IMR-90 (cell line): ENCODE measurements at regions not wholly inside any gene's neighbourhood (a gene's known extent, or its start where the extent isn't known, plus 50 kb on each side); places are given as distances from the start of the nearest gene placed in this dataset.
"Not testable (repeated sequence)": the region's sequence is repeated elsewhere in the genome, so short reads cannot be mapped to it uniquely, and the experiment has no call there.

Experiments
- ATAC-seq: fragments of 200-7000 bp; cut with Tn5 transposase; 2 replicates; pipeline ENCODE4 v1.9.1; 2020; ENCODE audit warnings: low read depth, mild to moderate bottlenecking, moderate library complexity
- BruUV-seq: library from RNA; stranded (reverse); fragments of 400-500 nt; replicated peaks from 2 replicates; lab custom pipeline; 2021; lab: Mats Ljungman, UMichigan
- CTCF ChIA-PET: fragments of 300-600 bp; formaldehyde crosslinking; extraction: SDS; loops from one replicate; lab custom pipeline; 2021; ENCODE audit warnings: antibody characterized with exemption; lab: Yijun Ruan, JAX
- POLR2A ChIA-PET: fragments of 300-600 bp; sonication (Branson Sonifier 250); formaldehyde crosslinking; loops from one replicate; lab custom pipeline; 2022; ENCODE audit warnings: antibody characterized with exemption; ENCODE audit not compliant: unreplicated experiment; lab: Charles Lee
- DNase-seq: peaks from one replicate; pipeline ENCODE4 v3.0.0; 2013
- H2AFZ ChIP-seq: replicated peaks from 2 replicates; pipeline ENCODE3; 2013; ENCODE audit warnings: low read length, mild to moderate bottlenecking; ENCODE audit not compliant: poor library complexity
- H2AK5ac ChIP-seq: 2 replicates; pipeline ENCODE4 v1.6.1; 2013; ENCODE audit warnings: low read depth, low read length, inconsistent platforms
- H2AK9ac ChIP-seq: replicated peaks from 2 replicates; pipeline ENCODE3; 2013; ENCODE audit warnings: mild to moderate bottlenecking, low read depth, low read length, moderate library complexity; ENCODE audit not compliant: poor library complexity
- H2BK120ac ChIP-seq: 2 replicates; pipeline ENCODE4 v1.6.1; 2013; ENCODE audit warnings: low read depth, low read length, inconsistent platforms
- H2BK15ac ChIP-seq: 3 replicates; pipeline ENCODE4 v1.6.1; 2013; ENCODE audit warnings: low read depth, low read length, inconsistent platforms
- H2BK20ac ChIP-seq: 2 replicates; pipeline ENCODE4 v1.6.1; 2013; ENCODE audit warnings: low read depth, mild to moderate bottlenecking, inconsistent platforms, low read length, moderate library complexity
- H2BK5ac ChIP-seq: 2 replicates; pipeline ENCODE4 v1.6.1; 2013; ENCODE audit warnings: mild to moderate bottlenecking, low read depth, low read length, inconsistent platforms; ENCODE audit not compliant: poor library complexity, severe bottlenecking
- H3K14ac ChIP-seq: replicated peaks from 2 replicates; pipeline ENCODE4 v1.6.1; 2013; ENCODE audit warnings: low read depth, low read length, inconsistent platforms
- H3K18ac ChIP-seq: 2 replicates; pipeline ENCODE4 v1.6.1; 2013; ENCODE audit warnings: low read depth, low read length, control low read depth
- H3K23ac ChIP-seq: 2 replicates; pipeline ENCODE4 v1.6.1; 2013; ENCODE audit warnings: low read depth, low read length, inconsistent platforms
- H3K27ac ChIP-seq: 2 replicates; pipeline ENCODE4 v1.5.1; 2013; ENCODE audit warnings: mild to moderate bottlenecking, control low read depth, low read length; ENCODE audit not compliant: insufficient read depth
- H3K27me3 ChIP-seq: 2 replicates; pipeline ENCODE4 v1.6.1; 2013; ENCODE audit warnings: low read length; ENCODE audit not compliant: control insufficient read depth, insufficient read depth
- H3K36me3 ChIP-seq: 2 replicates; pipeline ENCODE4 v1.6.1; 2013; ENCODE audit warnings: low read length, mixed read lengths; ENCODE audit not compliant: control insufficient read depth, insufficient read depth
- H3K4ac ChIP-seq: 2 replicates; pipeline ENCODE4 v1.6.1; 2013; ENCODE audit warnings: low read depth, low read length, inconsistent platforms
- H3K4me1 ChIP-seq: 2 replicates; pipeline ENCODE4 v1.6.1; 2013; ENCODE audit warnings: low read length, mixed read lengths; ENCODE audit not compliant: control insufficient read depth, insufficient read depth
- H3K4me2 ChIP-seq: 2 replicates; pipeline ENCODE4 v1.6.1; 2013; ENCODE audit warnings: low read depth, mild to moderate bottlenecking, control low read depth, low read length, moderate library complexity
- H3K4me3 ChIP-seq: 2 replicates; pipeline ENCODE4 v1.5.1; 2013; ENCODE audit warnings: low read depth, mild to moderate bottlenecking, control low read depth, low read length, moderate library complexity; ENCODE audit not compliant: insufficient read depth
- H3K56ac ChIP-seq: 2 replicates; pipeline ENCODE4 v1.6.1; 2013; ENCODE audit warnings: low read length, inconsistent platforms; ENCODE audit not compliant: insufficient read depth; ENCODE audit errors: extremely low read depth
- H3K79me1 ChIP-seq, 2 experiments: 2 replicates each; pipeline ENCODE4 v1.6.1; 2013; ENCODE audit warnings: low read length in 2 of 2, inconsistent platforms in 1 of 2, low read depth in 1 of 2
- H3K9ac ChIP-seq: 2 replicates; pipeline ENCODE4 v1.6.1; 2013; ENCODE audit warnings: low read depth, low read length, control low read depth
- H3K9me1 ChIP-seq: 2 replicates; pipeline ENCODE4 v1.6.1; 2013; ENCODE audit warnings: low read length, inconsistent platforms; ENCODE audit not compliant: insufficient read depth
- H3K9me3 ChIP-seq: 2 replicates; pipeline ENCODE4 v1.6.1; 2013; ENCODE audit warnings: low read length; ENCODE audit not compliant: control insufficient read depth, insufficient read depth
- H4K20me1 ChIP-seq: 2 replicates; pipeline ENCODE4 v1.6.1; 2013; ENCODE audit warnings: low read length, inconsistent platforms; ENCODE audit not compliant: insufficient read depth
- H4K5ac ChIP-seq: 2 replicates; pipeline ENCODE4 v1.6.1; 2013; ENCODE audit warnings: mild to moderate bottlenecking, low read depth, low read length, control low read depth
- H4K8ac ChIP-seq, 2 experiments: 2 replicates each; pipeline ENCODE4 v1.6.1; 2013; ENCODE audit warnings: low read depth in 2 of 2, low read length in 2 of 2, control low read depth in 1 of 2, inconsistent platforms in 1 of 2
- H4K91ac ChIP-seq: 2 replicates; pipeline ENCODE4 v1.6.1; 2013; ENCODE audit warnings: low read depth, low read length, inconsistent platforms; ENCODE audit not compliant: insufficient read depth
- WGBS, 2 experiments: methylation state at CpG; one replicate each; pipeline versions ENCODE4 v1.1.5 to v1.1.7; 2013; ENCODE audit warnings: missing lambda C conversion rate in 2 of 2; ENCODE audit not compliant: insufficient read length in 1 of 2; ENCODE audit errors: extremely low coverage in 2 of 2; 5-methylcytosine and 5-hydroxymethylcytosine counted together
- dilution Hi-C: fragments of 300-500 bp; cut with HindIII; formaldehyde crosslinking; loops from one replicate; pipeline ENCODE4 v1.14.3; 2018; ENCODE audit warnings: low sequenced_read_pairs; ENCODE audit not compliant: unreplicated experiment
- in situ Hi-C: fragments of 300-500 bp; cut with MboI; formaldehyde crosslinking; loops from 3 replicates; pipeline ENCODE4 v1.14.3; 2019; ENCODE audit warnings: low sequenced_read_pairs, inconsistent platforms, mixed read lengths
- intact Hi-C: fragments of 100-400 bp; cut with micrococcal nuclease; formaldehyde crosslinking; loops from 2 replicates; pipeline ENCODE4 v1.10.0; 2022

GRCh38 chr5:40338434-40338833, 341.3 kb upstream of the PTGER4 start:
- BruUV-seq, H3K14ac ChIP-seq, intact Hi-C loops, H2AK5ac ChIP-seq, H2BK120ac ChIP-seq, H3K27me3 ChIP-seq, H2BK20ac ChIP-seq, H3K9me1 ChIP-seq, H4K20me1 ChIP-seq, ATAC-seq, H2BK15ac ChIP-seq, H3K56ac ChIP-seq, dilution Hi-C loops, H3K4me2 ChIP-seq, H4K91ac ChIP-seq, H3K4me1 ChIP-seq, H3K4ac ChIP-seq, H3K9me3 ChIP-seq, H2BK5ac ChIP-seq, CTCF ChIA-PET, H3K23ac ChIP-seq, H3K18ac ChIP-seq, H3K4me3 ChIP-seq, H3K36me3 ChIP-seq, POLR2A ChIA-PET, H3K9ac ChIP-seq, in situ Hi-C loops, H4K5ac ChIP-seq, H3K79me1 ChIP-seq, H4K8ac ChIP-seq, H3K27ac ChIP-seq, H2AK9ac ChIP-seq, DNase-seq, H2AFZ ChIP-seq: not testable (repeated sequence)
- 20% methylated on average over 1 of the region's 3 CpGs; no CpG with 5 or more reads in 1 of the 2 experiments for WGBS, 2 experiments
